ENCODE measurements at regions not wholly inside any gene's neighbourhood (a gene's known extent, or its start where the extent isn't known, plus 50 kb on each side); places are given as distances from the start of the nearest gene placed in this dataset.

DNA sequence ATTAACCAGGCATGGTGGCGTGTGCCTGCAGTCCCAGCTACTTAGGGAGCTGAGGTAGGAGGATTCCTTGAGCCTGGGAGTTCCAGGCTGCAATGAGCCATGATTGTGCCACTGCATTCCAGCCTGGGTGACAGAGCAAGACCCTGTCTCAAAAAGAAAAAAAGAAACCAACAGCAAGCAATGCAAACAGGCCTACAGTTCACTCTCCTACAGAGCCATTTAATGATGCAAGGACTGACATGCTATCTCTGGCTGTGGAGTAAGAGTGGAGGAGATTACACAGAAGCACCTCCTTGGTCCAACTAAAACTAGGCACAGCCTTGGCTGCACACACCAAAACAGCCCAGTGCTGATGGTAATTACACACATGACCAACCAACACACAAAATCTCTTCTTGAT lies 127.5 kb upstream of the SOD1 start:
- Histone ChIP-seq H3K27ac (ENCODE audit: insufficient read depth, low read depth, low read length) (no peak overlapping the region), H2AFZ (ENCODE audit: low read depth, low read length) (no peak overlapping the region), H3K4me2 (ENCODE audit: insufficient read depth, low read length) (no peak overlapping the region), H3K36me3 (ENCODE audit: control insufficient read depth in 2 of 2, extremely low read depth in 1 of 2, insufficient read depth in 2 of 2, low read length in 2 of 2) (no peaks in the 10 kb centered on the region), H3K4me3 (replicated peaks in 1 of 3; ENCODE audit: insufficient read depth in 1 of 3, low read depth in 1 of 3, low read length in 3 of 3) (no peak overlapping the region), H4K20me1 (replicated peaks; ENCODE audit: control insufficient read depth, extremely low read depth, insufficient read depth, low read length) (no peaks in the 10 kb centered on the region), H3K9me3 (replicated peaks; ENCODE audit: control insufficient read depth, insufficient read depth, low read length) (no peaks in the 10 kb centered on the region), H3K79me2 (ENCODE audit: control insufficient read depth, insufficient read depth, low read length) (no peaks in the 10 kb centered on the region), H3K9me1 (replicated peaks; ENCODE audit: control insufficient read depth, extremely low read depth, insufficient read depth, low read length) (no peaks in the 10 kb centered on the region), H3K4me1 (ENCODE audit: control insufficient read depth, extremely low read depth, insufficient read depth, low read length) (no peaks in the 10 kb centered on the region), H3K9ac (replicated peaks; ENCODE audit: extremely low read depth, insufficient read depth, low read length) (no peak overlapping the region), H3K27me3 (ENCODE audit: control insufficient read depth in 2 of 2, insufficient read depth in 2 of 2, low read length in 2 of 2) (no peaks in the 10 kb centered on the region)
- FAIRE-seq (no peak), DNase-seq (ENCODE audit: low read depth, low spot score) (no peak)
- dilution Hi-C loops (cut with MboI; ENCODE audit: extremely low pct_ligation_motif_present, low sequenced_read_pairs) (no loop called here), intact Hi-C loops (cut with micrococcal nuclease) (no loop called here)
- TF ChIP-seq POLR2A (IDR thresholded peaks at IDR 0.05; ENCODE audit: low read depth, low read length): no peak
- TF ChIP-seq FOS (IDR thresholded peaks at IDR 0.05; ENCODE audit: borderline replicate concordance, insufficient read depth, low read length): no peak
- TF ChIP-seq GATA2 (IDR thresholded peaks at IDR 0.05; ENCODE audit: insufficient read depth, insufficient read length, low read depth, low read length): no peak
- no peak for TF ChIP-seq POLR2AphosphoS5 (IDR thresholded peaks at IDR 0.05; ENCODE audit: insufficient read depth, low read depth, low read length)
- TF ChIP-seq MYC (IDR thresholded peaks at IDR 0.05; ENCODE audit: low read depth, low read length): no peak
- TF ChIP-seq, protein P1, sequence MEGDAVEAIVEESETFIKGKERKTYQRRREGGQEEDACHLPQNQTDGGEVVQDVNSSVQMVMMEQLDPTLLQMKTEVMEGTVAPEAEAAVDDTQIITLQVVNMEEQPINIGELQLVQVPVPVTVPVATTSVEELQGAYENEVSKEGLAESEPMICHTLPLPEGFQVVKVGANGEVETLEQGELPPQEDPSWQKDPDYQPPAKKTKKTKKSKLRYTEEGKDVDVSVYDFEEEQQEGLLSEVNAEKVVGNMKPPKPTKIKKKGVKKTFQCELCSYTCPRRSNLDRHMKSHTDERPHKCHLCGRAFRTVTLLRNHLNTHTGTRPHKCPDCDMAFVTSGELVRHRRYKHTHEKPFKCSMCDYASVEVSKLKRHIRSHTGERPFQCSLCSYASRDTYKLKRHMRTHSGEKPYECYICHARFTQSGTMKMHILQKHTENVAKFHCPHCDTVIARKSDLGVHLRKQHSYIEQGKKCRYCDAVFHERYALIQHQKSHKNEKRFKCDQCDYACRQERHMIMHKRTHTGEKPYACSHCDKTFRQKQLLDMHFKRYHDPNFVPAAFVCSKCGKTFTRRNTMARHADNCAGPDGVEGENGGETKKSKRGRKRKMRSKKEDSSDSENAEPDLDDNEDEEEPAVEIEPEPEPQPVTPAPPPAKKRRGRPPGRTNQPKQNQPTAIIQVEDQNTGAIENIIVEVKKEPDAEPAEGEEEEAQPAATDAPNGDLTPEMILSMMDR (IDR thresholded peaks at IDR 0.05; ENCODE audit: extremely low read depth in 1 of 2, insufficient read depth in 1 of 2, low read depth in 1 of 2, low read length in 2 of 2): no peak
- no peak for TF ChIP-seq EZH2 (IDR thresholded peaks at IDR 0.05; ENCODE audit: borderline replicate concordance, low read depth, low read length, severe bottlenecking)
- no peak for TF ChIP-seq MAX (IDR thresholded peaks at IDR 0.05; ENCODE audit: insufficient read depth, insufficient read length)
- POLR2A ChIA-PET: no interaction called here
- CTCF ChIA-PET: no interaction called here
- no TSS peak for BruUV-seq (replicated peaks)
